GM21619 (cell line): ENCODE measurements at regions not wholly inside any gene's neighbourhood (a gene's known extent, or its start where the extent isn't known, plus 50 kb on each side); places are given as distances from the start of the nearest gene placed in this dataset.

ENCODE experiments used
- ATAC-seq: cut with Tn5 transposase; IDR thresholded peaks from one replicate; pipeline ENCODE4 v1.9.1; 2021; ENCODE audit not compliant: unreplicated experiment

GRCh38 chr9:19940811-19941535, 152.1 kb upstream of the SLC24A2 start:
- no peak for ATAC-seq

- no peak for ATAC-seq
These were observed 151.0 kb upstream of the SLC24A2 start for GRCh38 chr9:19939734-19940278.

GRCh38 chr9:19938990-19939733, 150.3 kb upstream of the SLC24A2 start:
- ATAC-seq, result no peak

DNA sequence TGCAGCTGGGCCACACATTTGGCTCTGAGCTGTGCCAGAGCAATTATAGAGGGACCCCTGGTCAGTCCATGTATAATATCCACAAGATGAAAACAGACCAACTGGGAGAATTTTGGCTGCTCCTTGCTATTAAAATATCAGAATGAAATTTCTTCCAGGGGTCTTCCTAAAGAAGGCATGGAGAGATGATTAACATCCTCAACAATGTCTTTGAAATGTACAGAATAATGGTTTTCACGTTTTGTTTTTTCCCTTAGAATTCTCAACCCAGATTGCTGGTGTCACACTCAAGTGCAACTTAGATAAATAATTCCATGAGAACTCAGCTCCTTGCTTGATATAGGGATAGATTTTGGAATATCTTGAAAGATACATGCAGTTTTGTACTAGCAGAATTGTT, 148.3 kb upstream of the SLC24A2 start:
- ATAC-seq, result no peak

DNA sequence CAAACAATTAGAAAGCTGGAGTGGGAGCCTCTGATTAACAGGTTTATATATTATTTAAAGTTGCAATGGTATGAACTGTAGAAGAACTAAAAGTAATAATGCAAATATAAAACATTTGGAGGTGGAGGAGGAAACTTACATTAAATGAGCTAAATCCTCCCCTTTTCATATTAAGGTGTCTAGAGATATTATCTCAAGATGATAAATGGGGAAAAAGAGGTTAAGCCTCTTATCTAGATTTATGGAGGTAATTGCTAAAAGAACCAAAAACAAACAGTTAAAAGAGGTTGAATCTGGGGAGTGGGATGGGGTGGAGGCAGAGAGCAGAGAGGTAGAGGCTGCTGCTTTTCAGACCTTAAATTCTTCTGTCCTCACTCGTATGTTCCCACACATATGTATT, 147.8 kb upstream of the SLC24A2 start:
- no peak for ATAC-seq

DNA sequence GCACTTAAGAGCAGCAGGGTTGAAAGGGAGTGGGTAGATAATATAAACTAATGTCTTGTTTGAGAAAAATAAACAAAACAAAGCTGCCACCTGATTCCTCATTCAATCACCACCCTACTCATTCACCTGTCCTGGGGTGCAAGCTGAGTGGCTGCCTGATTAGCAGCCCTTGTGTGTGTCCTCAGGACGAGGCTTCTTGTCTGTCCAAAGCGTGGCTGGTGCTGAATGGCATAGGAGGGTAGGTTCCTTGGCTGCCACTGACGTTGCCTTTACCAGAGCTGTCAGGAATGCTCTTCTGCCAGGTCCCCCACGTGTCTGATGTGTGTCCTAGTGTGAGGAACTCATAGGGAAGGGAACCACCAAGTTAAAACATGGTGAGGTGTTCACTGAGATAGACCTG, 146.6 kb upstream of the SLC24A2 start:
- no peak for ATAC-seq

DNA sequence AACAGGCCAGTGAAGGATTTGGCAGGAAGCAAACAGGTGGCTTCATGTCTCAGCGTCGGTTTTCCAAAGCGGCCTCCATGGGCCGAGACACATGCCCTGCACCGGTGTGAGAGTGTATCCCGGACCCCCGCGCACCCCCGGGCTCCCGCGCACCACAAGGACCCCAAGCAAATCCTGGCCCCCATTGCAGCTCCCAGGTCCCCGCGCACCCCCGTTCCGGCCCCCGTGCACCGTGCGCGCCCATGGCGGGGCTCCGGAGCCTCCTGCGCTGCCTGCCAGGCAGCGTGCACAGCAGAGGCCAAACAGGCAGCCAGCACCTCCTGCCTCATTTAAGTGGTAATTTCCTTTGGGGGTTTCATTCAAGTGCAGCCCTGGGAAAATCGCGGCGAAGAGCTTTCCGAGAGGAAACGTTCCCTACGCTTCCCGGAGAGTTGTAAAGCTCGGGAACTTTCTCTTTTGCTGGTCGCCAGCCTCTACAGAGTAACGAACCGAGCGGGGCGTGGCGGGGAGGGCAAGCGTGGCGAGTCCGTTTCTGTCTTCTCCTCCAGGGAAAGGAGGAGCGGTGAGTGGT, 145.5 kb upstream of the SLC24A2 start:
- no peak for ATAC-seq

- no peak for ATAC-seq
These were observed 142.5 kb upstream of the SLC24A2 start for GRCh38 chr9:19931098-19931890.

DNA sequence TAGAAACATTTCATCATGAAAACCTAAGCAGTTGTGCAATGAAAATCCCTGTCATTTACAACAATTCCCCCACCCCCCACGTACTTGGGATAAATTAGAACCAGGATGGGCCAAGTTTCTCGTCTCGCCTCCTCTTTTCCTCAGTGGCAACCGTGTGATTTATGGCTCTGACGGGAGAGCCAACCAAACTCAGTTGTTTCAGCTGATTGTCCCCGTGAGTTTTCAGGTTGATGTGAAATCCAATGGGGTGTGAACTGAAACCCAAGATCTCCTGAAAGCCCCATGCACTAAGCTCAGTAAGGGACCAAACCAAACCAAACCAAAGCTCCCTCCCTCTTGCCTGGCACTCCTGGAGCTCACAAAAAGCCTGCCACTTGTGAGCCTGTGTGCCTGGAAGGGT, 138.7 kb upstream of the SLC24A2 start:
- no peak for ATAC-seq

GRCh38 chr9:19926774-19927173, 137.9 kb upstream of the SLC24A2 start:
- ATAC-seq, result no peak

- ATAC-seq, result peak; percentile 96
These were observed 137.1 kb upstream of the SLC24A2 start for GRCh38 chr9:19925674-19926503.

DNA sequence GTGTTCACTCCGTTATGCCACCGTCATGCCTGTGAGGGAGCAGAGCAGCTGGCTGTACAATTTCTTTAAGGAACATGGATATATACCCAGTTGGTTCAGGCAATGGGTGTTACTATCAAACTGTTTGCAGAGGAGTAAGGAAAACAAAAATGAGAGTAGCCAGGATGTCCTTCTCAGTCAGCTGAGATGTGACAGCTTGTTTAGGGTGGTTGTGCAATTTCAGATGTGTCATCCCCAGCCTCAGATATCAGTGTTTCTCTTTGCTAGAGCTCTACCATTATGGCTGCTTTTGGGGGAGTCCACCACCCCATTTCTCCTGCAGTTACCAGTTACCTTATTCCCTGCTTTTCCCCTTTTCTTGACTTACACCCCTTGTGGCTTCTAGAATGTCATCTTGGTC, 135.2 kb upstream of the SLC24A2 start:
- ATAC-seq, result no peak

- no peak for ATAC-seq
These were observed 133.8 kb upstream of the SLC24A2 start for GRCh38 chr9:19922476-19923118.

DNA sequence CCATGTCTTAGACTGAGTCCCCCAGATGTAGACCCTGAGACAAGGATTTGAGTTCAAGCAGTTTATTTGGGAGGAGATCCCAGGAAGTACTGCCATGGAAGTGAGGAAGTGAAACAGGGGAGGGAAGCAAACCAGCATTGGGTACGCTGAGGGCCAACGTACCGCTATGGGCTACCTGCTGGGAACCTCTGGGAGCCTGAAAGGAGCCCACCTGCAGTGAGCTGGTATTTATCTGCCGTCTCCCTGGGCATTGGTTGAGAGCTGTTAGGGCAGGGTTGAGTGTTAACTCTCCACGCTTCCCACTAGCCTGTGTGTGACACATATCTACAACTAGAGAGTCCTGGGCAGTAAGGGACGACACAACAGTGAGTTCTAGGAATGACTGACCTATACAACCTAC, 131.6 kb upstream of the SLC24A2 start:
- no peak for ATAC-seq

GRCh38 chr9:19918630-19919029, 129.8 kb upstream of the SLC24A2 start:
- no peak for ATAC-seq

- no peak for ATAC-seq
These were observed 125.2 kb upstream of the SLC24A2 start for GRCh38 chr9:19914044-19914443.

DNA sequence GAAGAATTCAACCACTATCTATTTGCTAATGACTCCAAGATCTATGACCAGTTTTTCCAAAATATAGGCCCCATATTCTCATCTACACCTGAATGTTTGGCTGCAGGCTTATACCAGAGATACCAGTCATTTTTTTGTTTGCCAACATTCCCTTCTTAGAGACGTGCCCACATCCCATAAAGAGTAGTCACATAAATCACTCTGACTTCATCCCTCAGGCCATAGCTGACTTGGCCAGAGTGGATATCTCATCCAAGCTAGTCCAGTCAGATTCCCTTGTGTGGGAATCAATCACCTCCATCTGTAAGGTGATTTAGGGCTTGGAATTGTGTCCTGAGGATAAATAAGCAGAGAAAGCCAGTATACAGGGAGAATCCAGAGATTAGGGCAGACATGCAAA, 124.3 kb upstream of the SLC24A2 start:
- ATAC-seq, result no peak

DNA sequence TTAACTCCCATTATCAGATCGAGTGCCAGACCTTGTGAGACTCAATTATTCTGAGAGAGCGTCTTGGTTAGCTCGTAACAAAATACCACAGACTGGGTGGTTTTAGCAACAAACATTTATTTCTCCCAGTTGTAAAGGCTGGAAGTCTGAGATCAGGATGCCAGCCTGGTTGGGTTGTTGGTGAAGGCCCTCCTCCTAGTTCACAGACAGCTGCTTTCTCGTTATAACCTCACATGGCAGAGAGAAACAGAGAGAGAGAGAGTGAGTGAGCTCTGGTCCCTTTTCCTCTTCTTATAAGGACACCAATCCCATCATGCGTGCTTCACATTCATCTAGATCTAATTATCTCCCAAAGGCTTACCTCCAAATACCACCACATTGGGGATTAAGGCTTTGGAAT, 114.2 kb upstream of the SLC24A2 start:
- no peak for ATAC-seq

DNA sequence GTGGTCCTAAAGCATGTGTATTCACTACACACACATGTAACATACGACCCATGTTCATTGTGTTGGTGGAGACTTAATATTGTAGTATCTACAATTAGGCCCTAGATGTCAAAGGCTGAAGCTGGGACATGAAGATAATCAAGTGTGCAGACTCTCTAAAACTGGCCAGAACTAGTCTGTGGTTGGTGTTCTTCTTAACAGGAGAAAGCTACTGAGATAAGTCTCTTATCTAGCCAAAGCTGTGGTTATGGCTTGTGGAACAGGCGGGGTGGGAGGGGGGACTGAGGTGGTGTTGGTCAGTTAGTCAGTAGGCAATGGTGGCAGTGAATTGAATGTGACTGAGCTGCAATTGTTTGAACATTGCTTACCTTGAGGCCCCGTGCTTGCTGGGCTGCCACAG, 112.7 kb upstream of the SLC24A2 start:
- ATAC-seq, result no peak

DNA sequence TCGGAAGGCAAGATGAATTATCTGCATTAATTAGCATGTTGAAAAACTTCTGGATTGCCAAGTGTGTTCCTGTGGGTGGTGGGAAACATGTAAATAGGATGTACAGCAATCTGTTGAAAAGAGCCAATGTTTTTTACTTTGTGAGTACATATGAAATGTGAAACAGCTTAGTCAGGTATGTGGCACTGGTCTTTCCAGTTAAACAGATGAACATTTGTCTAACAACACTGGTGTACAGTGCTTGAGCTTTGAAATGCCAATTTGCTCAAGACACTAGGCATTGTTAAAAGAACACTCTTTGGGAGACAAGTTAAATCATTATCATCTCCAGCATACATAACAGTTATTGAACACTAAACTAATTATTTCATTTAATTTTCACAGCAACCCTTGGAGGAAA, 107.3 kb upstream of the SLC24A2 start:
- ATAC-seq, result no peak
